ENCODE measurements at regions not wholly inside any gene's neighbourhood (a gene's known extent, or its start where the extent isn't known, plus 50 kb on each side); places are given as distances from the start of the nearest gene placed in this dataset.

- Histone ChIP-seq H3K9me3 (ENCODE audit: control insufficient read depth, insufficient read depth, low read depth, low read length) (no peaks in the 10 kb centered on the region), H3K4me1 (ENCODE audit: control insufficient read depth, insufficient read depth, low read length) (no peaks in the 10 kb centered on the region), H3K4me3 (ENCODE audit: low read depth, low read length) (no peak overlapping the region), H3K27ac (ENCODE audit: extremely low read depth, low read depth, low read length) (no peak overlapping the region), H3K36me3 (ENCODE audit: control insufficient read depth in 2 of 2, insufficient read depth in 1 of 2, low read length in 2 of 2) (no peaks in the 10 kb centered on the region)
- TF ChIP-seq SP3 (tag by site-specific recombination; IDR thresholded peaks at IDR 0.05) (no peak), ZSCAN4 (tag by site-specific recombination; IDR thresholded peaks at IDR 0.05) (no peak), ZBTB6 (tag by site-specific recombination; IDR thresholded peaks at IDR 0.05) (no peak), ELK4 (IDR thresholded peaks at IDR 0.05; ENCODE audit: borderline replicate concordance, low read depth, low read length) (no peak), ZNF639 (tag by site-specific recombination; IDR thresholded peaks at IDR 0.05) (no peak), ATF2 (tag by site-specific recombination; IDR thresholded peaks at IDR 0.05; ENCODE audit: low read depth) (no peak), ZNF280D (tag by site-specific recombination; IDR thresholded peaks at IDR 0.05) (no peak), CTCF (tag by site-specific recombination; IDR thresholded peaks at IDR 0.05) (no peak), ZNF776 (tag by site-specific recombination; IDR thresholded peaks at IDR 0.05; ENCODE audit: borderline replicate concordance) (no peak), TSHZ1 (tag by site-specific recombination; IDR thresholded peaks at IDR 0.05; ENCODE audit: borderline replicate concordance) (no peak)
- ChIA-PET CTCF (no interaction called here), POLR2A (no interaction called here)
Observed at GRCh38 chr2:76472946-76473345, 762.2 kb upstream of the GCFC2 start.

Data from HEK293 (cell line).